Tibial artery (tissue), 4 donors: ENCODE measurements at regions not wholly inside any gene's neighbourhood (a gene's known extent, or its start where the extent isn't known, plus 50 kb on each side); places are given as distances from the start of the nearest gene placed in this dataset.

Experiments used
- DNase-seq, 2 donors: peaks; one replicate each; pipeline ENCODE4 v3.0.0-alpha.2; 2019
- H3K27ac ChIP-seq, 2 donors: fragments of 200-600 bp; sonication (generic) in 1 of 2; 1 replicate in 1 of 2; 2 replicates in 1 of 2; pipeline ENCODE4 v1.5.1; 2018 to 2019; ENCODE audit warnings: mild to moderate bottlenecking in 1 of 2
- H3K27me3 ChIP-seq, 2 donors: fragments of 200-600 bp; sonication (generic) in 1 of 2; one replicate each; pipeline versions ENCODE4 v1.5.1 to v1.6.0; 2016 to 2019
- H3K36me3 ChIP-seq, 3 donors: fragments of 200-600 bp; sonication (generic) in 2 of 3; one replicate each; pipeline ENCODE4 v1.5.1; 2016 to 2019; ENCODE audit warnings: mild to moderate bottlenecking in 2 of 3
- H3K4me1 ChIP-seq, 4 donors: fragments of 200-600 bp; sonication (generic) in 2 of 4; 1 replicate in 3 of 4; 2 replicates in 1 of 4; pipeline ENCODE4 v1.5.1; 2016 to 2019
- H3K4me3 ChIP-seq, 2 donors: fragments of 200-600 bp; sonication (generic) in 1 of 2; 1 replicate in 1 of 2; 2 replicates in 1 of 2; pipeline ENCODE4 v1.5.1; 2018 to 2019; ENCODE audit warnings: mild to moderate bottlenecking in 2 of 2
- H3K9me3 ChIP-seq, 3 donors: fragments of 200-600 bp; sonication (generic) in 1 of 3; one replicate each; pipeline ENCODE4 v1.5.1; 2016 to 2019
- CTCF ChIP-seq, 2 experiments: fragments of 200-600 bp in 1 of 2; fragments of 450-650 bp in 1 of 2; IDR thresholded peaks; one replicate each; pipeline ENCODE4 v1.5.1; 2017 to 2019; ENCODE audit warnings: antibody characterized with exemption in 2 of 2, mild to moderate bottlenecking in 1 of 2, moderate library complexity in 1 of 2
- intact Hi-C: fragments of 100-400 bp; cut with DNase I; formaldehyde crosslinking; loops from one replicate; pipeline ENCODE4 v1.15.0; 2023; ENCODE audit warnings: low total_unique reads

- Histone ChIP-seq H3K9me3 (no peaks in the 10 kb centered on the region), H3K27ac (no peak overlapping the region), H3K36me3 (no peaks in the 10 kb centered on the region), H3K4me1 (no peaks in the 10 kb centered on the region), H3K4me3 (no peak overlapping the region), H3K27me3 (no peaks in the 10 kb centered on the region)
- intact Hi-C loops: no loop called here
- TF ChIP-seq CTCF (IDR thresholded peaks at IDR 0.05): no peak
- no peak for DNase-seq
These were observed 621.7 kb upstream of the HS6ST1 start for GRCh38 chr2:128940378-128940777.

GRCh38 chr2:128941751-128942150 lies 623.1 kb upstream of the HS6ST1 start:
- H3K27ac ChIP-seq: no peak overlapping the region
- TF ChIP-seq CTCF (IDR thresholded peaks at IDR 0.05): no peak
- no peak for DNase-seq
- no peaks in the 10 kb centered on the region for H3K9me3 ChIP-seq
- no peaks in the 10 kb centered on the region for H3K4me1 ChIP-seq
- intact Hi-C loops: no loop called here
- no peaks in the 10 kb centered on the region for H3K36me3 ChIP-seq
- no peak overlapping the region for H3K4me3 ChIP-seq
- no peaks in the 10 kb centered on the region for H3K27me3 ChIP-seq

- intact Hi-C loops: no loop called here
- H3K27me3 ChIP-seq: no peaks in the 10 kb centered on the region
- no peak for DNase-seq
- no peak for TF ChIP-seq CTCF (IDR thresholded peaks at IDR 0.05)
- H3K4me3 ChIP-seq: no peak overlapping the region
- H3K27ac ChIP-seq: no peak overlapping the region
- H3K4me1 ChIP-seq: no peaks in the 10 kb centered on the region
- H3K36me3 ChIP-seq: no peaks in the 10 kb centered on the region
- peaks cover 0 to 8% (median 0%) of the 10 kb centered on the region in 3 donors for H3K9me3 ChIP-seq
These were observed 630.7 kb upstream of the HS6ST1 start for GRCh38 chr2:128949360-128949759.

- TF ChIP-seq CTCF (IDR thresholded peaks at IDR 0.05): no peak
- intact Hi-C loops: no loop called here
- Histone ChIP-seq H3K36me3 (no peaks in the 10 kb centered on the region), H3K27ac (no peak overlapping the region), H3K27me3 (no peaks in the 10 kb centered on the region), H3K9me3 (peaks cover 0 to 8% (median 0%) of the 10 kb centered on the region in 3 donors), H3K4me3 (no peak overlapping the region), H3K4me1 (no peaks in the 10 kb centered on the region)
- no peak for DNase-seq
These were observed 632.1 kb upstream of the HS6ST1 start for GRCh38 chr2:128950758-128951157.

GRCh38 chr2:128958241-128958640 lies 639.6 kb upstream of the HS6ST1 start:
- peaks cover 0 to 3% (median 0%) of the 10 kb centered on the region in 3 donors for H3K9me3 ChIP-seq
- intact Hi-C loops: no loop called here
- no peaks in the 10 kb centered on the region for H3K27me3 ChIP-seq
- TF ChIP-seq CTCF (IDR thresholded peaks at IDR 0.05): no peak
- DNase-seq: no peak
- no peak overlapping the region for H3K27ac ChIP-seq
- H3K36me3 ChIP-seq: no peaks in the 10 kb centered on the region
- no peak overlapping the region for H3K4me3 ChIP-seq
- H3K4me1 ChIP-seq: no peaks in the 10 kb centered on the region

DNA sequence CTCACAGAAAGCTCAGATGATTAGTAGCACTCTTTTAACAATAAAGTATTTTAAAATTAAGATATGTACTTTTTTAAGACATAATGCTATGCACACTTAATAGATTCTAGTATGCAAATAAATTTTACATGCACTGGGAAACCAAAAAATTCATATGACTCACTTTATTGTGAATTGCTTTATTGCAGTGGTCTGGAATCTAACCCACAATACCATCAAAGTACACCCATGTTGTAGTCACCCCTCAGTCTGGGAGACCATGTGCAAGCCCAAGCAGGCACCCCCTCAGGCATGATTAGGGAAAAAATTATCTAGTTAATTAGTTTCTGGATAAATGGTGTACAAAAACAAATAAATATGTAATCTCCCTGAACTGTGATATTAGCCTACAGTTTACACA lies 649.0 kb upstream of the HS6ST1 start:
- DNase-seq: no peak
- Histone ChIP-seq H3K4me1 (no peaks in the 10 kb centered on the region), H3K36me3 (no peaks in the 10 kb centered on the region), H3K4me3 (no peak overlapping the region), H3K27me3 (no peaks in the 10 kb centered on the region), H3K9me3 (no peaks in the 10 kb centered on the region), H3K27ac (no peak overlapping the region)
- TF ChIP-seq CTCF (IDR thresholded peaks at IDR 0.05): no peak
- intact Hi-C loops: no loop called here
